ENCODE measurements at regions not wholly inside any gene's neighbourhood (a gene's known extent, or its start where the extent isn't known, plus 50 kb on each side); places are given as distances from the start of the nearest gene placed in this dataset.

DNA sequence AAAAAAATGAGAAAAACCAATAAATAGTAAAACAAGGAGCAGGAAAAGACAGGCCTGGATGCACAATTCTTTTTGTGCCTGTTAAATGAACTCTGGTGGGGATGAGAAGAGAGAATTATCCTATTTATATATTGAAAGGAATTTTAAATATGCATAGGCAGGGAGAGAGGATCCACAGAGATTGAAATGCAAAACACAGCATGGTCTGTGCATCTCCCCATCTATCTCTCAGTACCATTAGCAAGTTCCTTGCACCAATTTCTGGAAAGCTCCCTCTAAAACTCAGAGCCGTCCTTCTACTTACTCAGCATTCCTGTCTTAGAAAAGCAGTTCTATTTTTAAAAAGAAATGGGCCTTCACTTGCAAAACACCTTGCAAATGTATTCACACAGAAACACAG lies 502.3 kb upstream of the KLHL29 start:
- no peak for DNase-seq (ENCODE audit: extremely low read depth in 1 of 11, low read depth in 9 of 11, low spot score in 4 of 11)

DNA sequence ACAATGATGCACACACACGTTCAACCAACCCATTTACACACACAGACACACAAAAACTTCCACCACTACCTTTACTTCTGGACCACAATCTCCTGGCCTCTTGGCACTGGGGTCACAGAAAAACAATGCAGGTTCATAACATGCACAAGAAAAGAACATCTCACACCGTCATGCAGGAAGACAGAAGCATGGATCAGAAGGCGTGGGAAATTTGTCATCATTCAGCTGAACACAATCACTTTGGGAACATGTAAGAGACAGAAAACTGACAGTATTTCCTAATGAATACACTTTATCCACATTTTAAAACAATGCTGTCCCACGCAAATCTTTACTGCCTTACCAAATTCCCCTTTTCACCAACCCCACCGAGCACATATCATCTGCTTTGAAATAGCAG lies 501.9 kb upstream of the KLHL29 start:
- no peak for DNase-seq (ENCODE audit: extremely low read depth in 1 of 11, low read depth in 9 of 11, low spot score in 4 of 11)

DNA sequence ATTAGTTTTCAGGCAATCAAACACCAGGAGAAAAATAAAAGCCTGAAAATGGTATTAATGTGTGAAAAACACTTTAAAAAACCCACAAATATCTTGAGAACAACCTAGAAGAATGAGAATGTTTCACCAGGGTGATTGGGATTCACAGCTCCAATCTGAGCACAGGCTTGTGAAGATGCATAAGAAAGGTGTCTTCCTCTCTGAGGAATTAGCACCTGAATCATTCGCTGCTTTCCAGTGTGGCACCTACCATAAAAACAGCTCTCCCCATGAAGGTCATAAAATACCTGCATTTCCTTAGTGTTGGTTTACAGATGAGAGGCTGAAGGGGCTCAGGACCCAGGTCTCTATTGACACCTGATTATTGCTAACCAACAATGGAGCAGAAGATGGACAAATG lies 499.7 kb upstream of the KLHL29 start:
- no peak for DNase-seq (ENCODE audit: extremely low read depth in 1 of 11, low read depth in 9 of 11, low spot score in 4 of 11)

DNA sequence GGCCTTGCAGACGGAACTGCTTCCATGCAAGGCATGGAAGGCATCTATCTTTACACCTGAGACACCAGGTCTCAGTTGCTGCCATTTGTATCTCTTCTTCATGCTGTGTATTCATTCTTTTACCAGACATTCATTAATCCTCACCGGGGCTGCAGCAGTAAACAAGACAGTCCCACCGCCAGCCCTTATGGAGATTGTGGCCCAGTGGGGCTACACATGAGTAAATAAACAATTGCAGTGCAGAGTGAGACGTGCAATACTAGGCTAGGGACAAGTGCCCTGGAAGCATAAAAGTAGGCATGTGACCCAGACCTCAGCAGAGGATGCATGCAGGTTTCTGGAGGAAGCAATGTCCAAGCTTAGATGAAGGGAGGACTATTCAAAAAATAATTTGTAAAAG lies 497.6 kb upstream of the KLHL29 start:
- DNase-seq (ENCODE audit: extremely low read depth in 1 of 11, low read depth in 9 of 11, low spot score in 4 of 11) = no peak

DNA sequence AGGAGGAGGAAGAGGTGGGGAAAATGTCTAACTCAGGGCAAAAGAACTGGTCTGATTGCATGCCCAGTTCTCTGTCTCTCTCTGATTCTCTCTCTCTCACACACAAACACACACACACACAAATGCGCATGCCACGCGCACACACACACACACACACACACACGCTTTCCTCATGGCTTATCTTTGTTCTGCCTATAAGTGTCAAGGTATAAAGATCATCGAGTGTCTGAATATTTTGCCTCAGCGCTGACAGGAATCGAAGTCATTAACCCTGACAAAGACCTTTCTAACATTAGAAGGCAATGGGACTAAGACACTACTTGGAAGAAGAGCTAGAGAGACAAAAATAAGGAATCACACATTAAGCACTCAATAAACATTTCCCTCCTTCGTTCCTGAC lies 497.1 kb upstream of the KLHL29 start:
- no peak for DNase-seq (ENCODE audit: extremely low read depth in 1 of 11, low read depth in 9 of 11, low spot score in 4 of 11)

DNA sequence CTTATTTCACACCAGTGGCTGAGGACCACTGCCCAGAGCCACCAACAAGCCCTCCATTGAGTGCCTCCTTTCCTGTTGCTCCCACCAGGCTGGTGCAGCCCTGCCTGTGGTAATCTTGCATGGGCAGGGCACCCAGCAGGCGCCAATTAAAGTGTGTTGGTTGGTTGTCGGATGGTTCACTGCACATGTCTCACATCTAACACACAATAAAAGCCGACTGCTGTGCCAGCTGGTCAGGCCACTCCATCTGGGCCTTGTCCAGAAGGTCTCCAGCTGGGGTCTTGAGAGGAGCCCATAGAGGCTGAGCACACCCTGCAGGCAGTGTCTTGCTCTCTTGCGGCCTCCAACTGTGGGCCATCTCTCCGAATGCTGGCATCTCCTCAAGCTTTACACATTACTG lies 494.8 kb upstream of the KLHL29 start:
- no peak for DNase-seq (ENCODE audit: extremely low read depth in 1 of 11, low read depth in 9 of 11, low spot score in 4 of 11)

DNA sequence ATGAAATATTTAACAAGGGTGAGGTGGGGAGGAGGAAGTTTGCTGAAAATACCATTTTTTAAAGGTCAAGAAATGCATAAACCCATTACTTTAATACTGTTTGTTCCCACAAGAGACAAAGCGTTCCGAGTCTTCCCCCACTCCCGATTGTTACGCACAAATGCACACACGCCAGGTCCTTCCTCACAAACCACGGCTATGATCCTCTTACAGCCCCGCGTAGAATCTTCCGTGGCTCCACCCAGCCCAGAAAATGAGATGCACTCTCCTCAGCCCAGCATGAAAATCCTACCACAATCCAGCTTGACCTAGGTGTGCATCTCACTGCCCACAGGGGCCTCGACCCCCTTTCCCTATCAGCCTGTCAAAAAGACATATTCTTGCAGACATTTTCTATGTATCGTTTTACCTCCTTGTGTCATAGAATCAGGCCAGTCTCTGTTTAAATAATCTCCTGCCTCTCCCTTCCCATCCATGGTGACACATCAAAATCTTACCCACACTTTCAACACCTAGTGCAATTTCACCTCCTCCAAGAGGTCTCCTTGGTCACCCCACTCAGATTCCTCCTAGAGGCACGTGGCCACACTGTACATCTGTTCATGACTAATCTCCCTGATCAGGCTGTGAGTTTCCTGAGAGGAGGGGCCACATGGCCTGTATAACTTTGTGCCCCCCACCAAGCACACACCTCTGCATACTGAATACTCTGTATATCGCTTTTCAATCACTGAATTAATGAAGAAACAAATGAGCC lies 491.0 kb upstream of the KLHL29 start:
- DNase-seq (ENCODE audit: extremely low read depth in 1 of 11, low read depth in 9 of 11, low spot score in 4 of 11) = no peak

DNA sequence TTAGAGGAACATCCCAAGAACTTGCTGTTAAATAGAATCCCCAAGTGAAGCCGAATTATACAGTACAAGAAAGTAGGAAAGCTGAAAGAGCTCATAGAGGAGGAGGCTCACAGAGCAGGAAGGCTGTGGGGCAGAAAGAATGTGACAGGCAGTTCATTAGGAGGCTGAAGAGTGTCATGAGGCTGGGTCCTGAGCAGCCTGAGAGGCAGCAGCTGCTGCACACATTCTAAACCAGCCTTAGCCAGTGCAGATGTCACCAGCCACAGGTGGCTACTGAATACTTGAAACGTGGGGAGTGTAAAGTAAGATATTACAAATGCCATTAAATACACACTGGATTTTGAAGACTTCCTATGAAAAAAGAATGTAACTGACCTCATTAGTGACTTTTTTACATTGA lies 490.2 kb upstream of the KLHL29 start:
- peak in 7 of 11 donors; percentile 2 to 20 (median 8) for DNase-seq (ENCODE audit: extremely low read depth in 1 of 11, low read depth in 9 of 11, low spot score in 4 of 11)

DNA sequence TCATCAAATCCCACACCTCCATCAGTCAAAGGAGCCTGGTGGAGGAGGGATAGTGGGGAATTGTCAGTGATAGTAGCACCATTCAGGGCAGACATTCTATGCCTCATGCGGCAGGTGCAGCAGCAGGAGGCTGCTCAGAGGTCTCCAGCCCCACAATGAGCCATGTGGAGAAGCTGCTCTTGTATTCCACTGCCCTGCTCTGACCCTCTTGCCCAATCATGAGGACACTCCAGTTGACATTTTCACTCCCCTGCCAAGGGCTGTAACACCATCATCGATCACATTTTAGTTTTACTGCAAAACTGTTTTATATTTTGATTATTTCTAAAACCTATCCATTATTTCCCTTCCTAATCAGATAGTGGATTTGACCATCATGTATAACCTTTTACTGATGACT lies 487.6 kb upstream of the KLHL29 start:
- DNase-seq (ENCODE audit: extremely low read depth in 1 of 11, low read depth in 9 of 11, low spot score in 4 of 11) = no peak

DNA sequence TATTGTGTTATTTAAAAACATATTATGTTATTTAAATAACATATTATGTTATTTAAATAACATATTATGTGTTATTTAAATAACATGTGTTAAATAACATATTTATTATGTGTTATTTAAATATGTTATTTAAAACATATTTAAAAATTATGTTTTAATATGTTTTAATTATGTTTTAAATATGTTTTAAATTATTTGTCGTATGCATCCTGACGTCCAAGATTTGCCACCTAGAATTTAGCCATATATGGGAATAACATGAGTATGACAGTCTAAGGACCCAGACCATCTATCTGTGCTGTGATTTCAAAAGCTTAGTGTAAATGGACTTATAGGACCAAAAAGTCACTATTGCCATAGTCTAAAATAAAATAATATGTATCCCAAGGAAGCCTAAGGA lies 484.3 kb upstream of the KLHL29 start:
- no peak for DNase-seq (ENCODE audit: extremely low read depth in 1 of 11, low read depth in 9 of 11, low spot score in 4 of 11)

DNA sequence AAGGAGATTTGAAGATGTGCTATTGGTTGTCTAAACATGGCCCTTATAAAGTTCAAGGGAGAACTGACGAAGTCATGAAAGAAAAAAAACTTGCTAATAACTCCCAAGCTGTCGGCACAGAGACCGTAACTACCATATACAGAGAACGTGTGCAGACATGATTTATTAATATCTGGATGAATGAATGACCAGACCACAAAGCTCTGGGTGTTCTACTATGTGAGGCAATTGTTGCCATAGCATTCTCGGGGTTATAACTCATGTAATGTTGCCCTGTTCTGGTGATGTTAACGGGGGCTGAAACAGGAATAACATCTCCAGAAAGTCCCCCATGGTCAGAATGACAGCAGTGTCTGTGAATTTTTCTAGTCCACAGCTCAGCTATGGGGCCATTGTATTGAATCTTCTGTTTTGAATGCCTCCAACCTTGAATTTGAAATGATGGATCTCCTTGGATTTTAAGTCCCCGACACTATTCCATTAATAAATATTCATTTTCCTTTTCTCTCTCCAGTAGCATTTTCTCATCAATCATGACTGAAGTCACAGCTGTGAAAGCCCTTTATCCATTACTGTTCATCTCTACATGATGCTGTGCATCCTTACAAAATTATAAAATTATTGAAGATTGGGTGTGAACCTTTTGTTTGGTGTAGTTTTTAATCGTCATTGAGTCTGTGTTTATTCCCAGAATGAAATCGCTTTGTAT lies 483.4 kb upstream of the KLHL29 start:
- no peak for DNase-seq (ENCODE audit: extremely low read depth in 1 of 11, low read depth in 9 of 11, low spot score in 4 of 11)

DNA sequence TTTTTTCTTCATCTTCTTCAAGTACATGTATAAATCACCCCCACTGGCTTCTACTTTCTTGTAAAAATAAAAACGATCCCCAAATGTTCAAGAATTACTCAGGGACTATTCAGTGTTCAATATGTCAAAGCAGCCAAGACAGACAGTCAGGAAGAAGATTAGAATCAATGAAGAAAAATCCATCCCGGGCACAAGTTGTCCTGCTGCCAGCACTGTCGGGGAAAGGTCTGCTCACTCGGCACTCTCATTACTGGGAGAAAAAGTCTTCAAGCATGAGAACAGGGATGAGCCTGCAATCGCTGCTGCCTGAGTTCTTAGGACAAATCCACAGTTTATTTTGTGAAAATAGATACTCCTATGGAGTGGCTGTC lies 482.8 kb upstream of the KLHL29 start:
- no peak for DNase-seq (ENCODE audit: extremely low read depth in 1 of 11, low read depth in 9 of 11, low spot score in 4 of 11)

DNA sequence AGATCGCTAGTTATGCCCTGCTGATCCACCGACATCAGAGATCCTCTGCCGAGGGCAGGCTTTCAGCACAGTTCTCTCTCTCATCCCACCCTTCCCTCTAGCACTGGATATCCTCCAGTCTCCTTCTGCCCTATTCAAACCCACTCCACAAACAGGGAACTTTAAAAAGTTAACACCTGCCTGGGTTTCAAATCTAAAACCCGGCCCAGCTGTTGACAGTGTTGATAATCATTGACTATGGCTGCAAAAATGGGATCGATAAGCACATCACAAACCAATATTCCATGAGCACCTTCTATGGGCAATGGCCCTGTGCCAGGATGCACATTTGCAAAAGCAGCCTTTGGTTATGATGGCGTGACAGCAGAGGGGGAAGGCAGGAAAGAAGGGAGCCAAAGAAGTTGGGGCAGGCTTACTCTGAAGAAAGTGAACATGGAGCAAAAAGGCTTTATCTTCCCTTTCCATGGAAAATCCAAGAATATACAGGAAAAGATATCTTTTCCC lies 482.3 kb upstream of the KLHL29 start:
- DNase-seq (ENCODE audit: extremely low read depth in 1 of 11, low read depth in 9 of 11, low spot score in 4 of 11) = no peak

DNA sequence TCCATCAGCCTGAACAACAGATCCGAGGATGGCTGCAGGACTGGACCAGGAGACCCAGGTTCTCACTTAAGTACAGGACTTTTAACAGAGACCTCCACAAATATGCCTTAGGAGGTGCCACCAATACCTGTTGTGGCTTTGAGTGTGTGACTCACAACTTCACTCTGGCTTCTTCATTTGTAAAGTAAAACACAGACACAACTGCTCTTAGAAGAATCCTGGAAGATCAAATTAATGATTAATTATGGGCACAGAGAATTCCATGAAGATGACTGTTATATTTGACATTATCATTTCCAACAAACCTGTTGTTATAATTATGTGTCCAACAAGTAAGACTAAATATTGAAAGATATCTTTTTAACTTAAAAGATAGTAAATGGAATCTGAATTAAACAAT lies 481.4 kb upstream of the KLHL29 start:
- DNase-seq (ENCODE audit: extremely low read depth in 1 of 11, low read depth in 9 of 11, low spot score in 4 of 11) = no peak

DNA sequence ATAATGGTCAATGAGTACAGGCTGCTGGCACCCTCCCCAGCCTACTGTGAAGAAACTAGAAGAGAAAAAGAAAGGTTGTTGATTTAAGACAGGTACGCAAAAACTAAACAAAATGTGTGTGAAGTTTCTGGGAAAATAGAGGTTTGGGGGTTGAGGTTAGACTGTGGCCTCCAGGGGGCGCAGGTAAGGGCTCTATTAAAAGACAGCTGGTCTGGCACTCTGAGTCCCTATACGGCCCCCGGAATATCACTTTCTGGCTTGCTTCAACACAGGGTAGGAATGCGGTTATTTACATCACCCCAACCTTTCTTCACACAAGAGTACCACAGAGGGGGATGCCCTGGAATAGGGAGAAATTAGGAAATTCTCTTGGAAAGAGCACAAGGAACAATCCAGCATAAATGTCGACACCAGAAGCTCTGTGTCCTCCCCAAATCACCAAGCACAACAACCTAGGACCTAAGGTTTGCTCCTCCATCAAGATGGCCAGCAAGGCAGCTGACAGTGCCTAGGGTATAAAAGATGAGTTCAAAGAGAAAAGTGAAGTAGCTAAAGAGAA lies 480.8 kb upstream of the KLHL29 start:
- peak in 2 of 11 donors; percentile 7 to 11 for DNase-seq (ENCODE audit: extremely low read depth in 1 of 11, low read depth in 9 of 11, low spot score in 4 of 11)

DNA sequence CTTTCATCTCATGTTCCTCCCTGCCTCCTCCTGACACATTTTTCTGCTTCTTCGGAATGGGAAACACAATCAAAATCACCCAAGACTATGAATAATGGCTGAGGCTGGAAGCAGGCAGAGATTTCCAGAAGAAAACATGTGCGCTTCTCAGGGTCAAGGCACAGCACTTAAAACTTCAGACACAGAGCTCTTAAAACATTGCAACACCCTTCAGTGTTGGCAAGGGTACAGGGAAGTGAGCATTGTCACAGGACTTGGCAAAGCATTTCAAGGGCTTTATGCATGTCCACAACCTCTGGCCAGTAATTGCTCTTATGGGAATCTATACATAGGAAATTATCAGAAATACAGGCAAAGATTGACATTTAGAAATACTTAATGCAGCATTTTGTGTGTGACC lies 477.6 kb upstream of the KLHL29 start:
- DNase-seq (ENCODE audit: extremely low read depth in 1 of 11, low read depth in 9 of 11, low spot score in 4 of 11) = no peak

DNA sequence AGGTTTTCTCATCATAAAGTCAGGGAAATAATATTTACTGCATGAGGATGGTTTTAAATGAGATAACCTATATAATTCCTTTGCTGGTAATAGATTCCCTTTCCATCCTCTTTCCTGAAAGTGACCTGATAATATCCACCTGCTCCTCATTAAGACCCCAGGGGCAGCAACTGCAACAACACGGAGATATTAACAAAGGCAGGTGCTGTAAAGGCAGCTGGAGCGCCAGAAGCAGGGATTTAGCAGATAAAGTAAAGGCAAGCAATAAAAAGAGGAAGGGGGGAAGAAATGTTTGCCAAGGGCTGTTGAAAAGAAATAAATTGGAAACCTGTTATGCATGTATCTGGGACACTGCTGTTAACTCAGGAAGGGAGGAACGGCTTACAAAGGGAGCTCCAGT lies 472.6 kb upstream of the KLHL29 start:
- no peak for DNase-seq (ENCODE audit: extremely low read depth in 1 of 11, low read depth in 9 of 11, low spot score in 4 of 11)

DNA sequence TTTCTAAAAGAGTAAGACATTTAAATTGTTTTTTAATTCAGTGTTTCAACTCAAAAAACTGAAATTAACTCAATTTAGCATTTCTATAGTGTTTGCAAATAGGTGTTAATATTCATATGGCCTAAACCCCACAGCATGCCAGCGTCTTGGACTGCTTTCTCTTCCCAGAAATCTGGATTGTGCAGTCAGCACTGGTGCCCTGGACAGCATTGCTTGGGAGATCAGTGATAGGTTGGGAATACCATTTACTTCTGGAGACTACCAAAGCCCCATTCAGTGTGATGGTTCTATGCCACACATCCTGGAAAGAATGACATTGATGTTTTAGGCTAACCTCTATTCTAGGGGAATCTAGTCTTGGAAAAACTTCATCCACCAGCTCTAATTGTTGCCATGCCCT lies 455.0 kb upstream of the KLHL29 start:
- no peak for DNase-seq (ENCODE audit: extremely low read depth in 1 of 11, low read depth in 9 of 11, low spot score in 4 of 11)

DNA sequence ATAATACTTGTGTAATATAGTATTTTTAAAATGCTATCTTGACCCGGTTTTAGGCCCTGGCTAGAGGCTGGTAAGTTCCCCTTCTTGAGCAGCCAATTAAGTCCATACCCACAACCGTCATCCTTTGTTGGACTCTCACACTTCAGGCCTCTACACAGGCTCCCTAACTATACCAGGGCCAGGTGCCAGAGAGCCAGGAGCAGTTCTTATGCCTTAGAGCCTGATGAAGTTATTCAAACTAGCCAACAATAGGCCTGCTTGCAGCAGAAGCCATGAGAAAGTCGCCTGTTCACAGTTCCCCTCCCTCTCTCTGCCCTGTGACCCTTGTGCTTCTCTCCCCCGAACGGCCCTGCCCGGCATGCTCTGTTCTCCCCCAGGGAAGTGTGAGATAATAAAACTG lies 454.2 kb upstream of the KLHL29 start:
- DNase-seq (ENCODE audit: extremely low read depth in 1 of 11, low read depth in 9 of 11, low spot score in 4 of 11) = no peak

DNA sequence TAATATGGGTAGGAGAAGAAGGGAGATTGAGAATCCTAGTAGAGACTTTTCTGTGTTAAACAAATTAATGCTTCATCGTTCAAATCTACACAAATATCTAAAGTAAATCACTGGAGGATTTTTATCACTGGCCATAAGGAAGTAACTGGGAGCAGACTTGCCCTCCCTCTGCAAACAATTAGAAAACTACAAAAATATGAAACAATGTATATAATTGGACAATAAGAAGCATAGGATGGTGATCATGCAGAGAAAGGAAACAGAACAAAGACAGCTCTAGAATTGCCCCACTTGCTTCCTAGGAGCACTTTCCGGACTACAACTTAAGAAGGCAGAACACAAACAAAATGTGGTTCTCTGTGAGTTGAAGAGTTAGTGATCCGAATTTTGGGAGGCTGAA lies 452.7 kb upstream of the KLHL29 start:
- DNase-seq (ENCODE audit: extremely low read depth in 1 of 11, low read depth in 9 of 11, low spot score in 4 of 11) = no peak

DNA sequence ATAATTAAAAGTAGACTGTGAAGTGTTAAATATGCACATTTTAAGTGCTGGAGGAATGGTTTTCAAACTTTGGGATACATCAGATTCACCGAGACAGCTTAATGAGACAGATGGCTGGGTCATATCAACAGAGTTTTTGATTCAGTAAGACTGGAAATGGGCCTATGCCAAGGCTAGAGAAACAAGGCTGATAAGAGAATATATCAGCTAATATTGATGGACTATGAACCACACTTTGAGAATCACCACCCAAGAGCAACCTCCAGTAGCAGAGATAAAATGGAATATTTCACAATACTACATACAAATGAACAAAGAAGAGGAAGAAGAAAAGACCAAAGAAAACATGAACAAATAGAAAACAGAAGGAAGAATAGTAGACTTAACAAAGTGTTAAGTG lies 450.2 kb upstream of the KLHL29 start:
- DNase-seq (ENCODE audit: extremely low read depth in 1 of 11, low read depth in 9 of 11, low spot score in 4 of 11) = no peak
